ENCODE measurements at regions not wholly inside any gene's neighbourhood (a gene's known extent, or its start where the extent isn't known, plus 50 kb on each side); places are given as distances from the start of the nearest gene placed in this dataset.
A peak's percentile ranks its signal among the peaks of the same experiment; 100 is the strongest.

DNA sequence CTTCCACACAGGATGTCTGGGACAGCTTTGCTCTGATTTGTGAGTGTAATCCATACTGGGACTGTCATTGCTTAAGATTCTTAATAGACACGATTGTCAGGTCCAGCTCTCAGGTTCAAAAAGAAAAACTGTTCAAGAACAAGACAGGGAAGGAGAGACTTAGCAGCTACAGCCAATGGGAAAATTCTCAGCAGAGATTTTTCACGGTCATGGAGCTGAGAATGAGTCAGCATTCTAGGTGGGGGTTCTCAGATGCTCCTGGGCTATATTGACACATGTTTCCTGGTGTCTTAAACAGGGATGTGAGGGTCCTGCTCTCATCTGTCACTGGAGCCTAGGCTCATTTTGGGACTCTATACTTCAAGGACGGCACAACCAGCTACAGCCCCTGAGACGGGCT, 318.3 kb downstream of the RRAGC start:
- no peak for DNase-seq (ENCODE audit: low spot score)

DNA sequence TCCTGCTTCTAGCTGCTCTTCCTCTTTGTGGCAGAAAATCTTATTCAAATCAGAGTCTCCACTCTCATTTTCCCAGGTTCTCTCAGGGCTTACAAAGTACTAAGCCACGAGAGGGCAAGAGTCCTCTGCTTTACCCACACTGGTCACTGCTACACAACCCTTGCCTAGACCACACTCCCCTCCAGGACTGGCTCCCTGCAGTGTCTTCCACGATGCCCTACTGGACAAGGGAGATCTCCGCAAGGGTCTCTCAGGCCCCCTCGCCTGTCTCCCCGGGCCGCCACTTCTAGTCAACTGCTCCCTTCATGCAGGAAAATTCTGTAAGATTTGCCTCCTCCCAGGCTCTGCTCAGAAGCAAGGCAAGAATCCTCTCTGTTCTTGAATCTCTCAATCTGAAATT, 319.6 kb downstream of the RRAGC start:
- peak; percentile 6 for DNase-seq (ENCODE audit: low spot score)

DNA sequence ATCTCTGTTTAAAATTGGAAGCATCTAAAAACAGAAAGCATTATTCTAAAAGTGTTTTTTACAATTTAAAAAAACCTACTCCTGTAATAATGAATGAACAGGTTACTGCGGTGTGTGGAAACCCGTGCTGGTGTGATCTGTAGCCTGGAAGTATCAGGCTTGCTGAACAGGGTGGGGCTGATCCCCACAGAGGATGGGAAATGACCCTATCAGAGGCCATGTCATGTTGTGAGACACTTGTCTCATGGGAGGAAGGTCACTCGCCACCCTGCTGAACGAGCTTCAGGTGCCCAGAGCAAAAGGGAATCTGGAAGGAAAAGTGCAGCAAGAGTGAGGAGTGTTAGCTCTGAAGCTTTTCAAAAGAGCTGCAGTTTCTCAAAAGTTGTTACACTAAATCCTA, 320.7 kb downstream of the RRAGC start:
- DNase-seq (ENCODE audit: low spot score): no peak

DNA sequence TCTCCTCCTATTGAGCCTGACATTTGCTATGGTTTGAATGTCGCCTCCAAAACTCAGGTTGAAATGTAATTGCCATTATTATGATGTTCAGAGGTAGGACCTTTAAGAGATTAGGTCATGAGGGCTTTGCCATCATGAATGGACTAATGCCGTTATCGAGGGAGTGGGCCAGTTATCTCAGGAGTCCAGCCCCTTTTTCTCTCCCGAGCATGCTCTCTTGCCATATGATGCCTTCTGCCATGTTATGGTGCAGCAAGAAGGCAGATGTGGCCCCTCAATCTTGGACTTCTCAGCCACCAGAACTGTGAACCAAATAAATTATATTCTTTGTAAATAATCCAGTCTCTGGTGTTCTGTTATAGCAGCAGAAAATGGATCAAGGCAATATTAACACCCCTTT, 323.5 kb downstream of the RRAGC start:
- no peak for DNase-seq (ENCODE audit: low spot score)

DNA sequence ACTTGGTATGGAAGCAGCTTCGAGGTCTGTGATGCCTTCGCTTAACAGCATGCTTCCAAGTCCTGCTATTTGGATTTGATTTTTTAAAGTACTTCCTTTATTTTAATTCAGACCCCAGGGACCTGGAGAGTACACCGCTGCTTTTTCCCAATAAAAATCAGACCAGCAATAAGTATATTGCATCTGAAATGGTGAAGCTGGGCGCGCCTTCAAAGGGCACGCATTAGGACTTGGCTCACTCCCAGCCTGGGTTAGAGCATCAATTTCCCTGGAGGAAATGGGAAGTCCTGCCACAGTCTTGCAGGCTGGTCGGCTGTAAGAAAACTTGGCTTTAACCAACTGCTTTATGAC, 325.1 kb downstream of the RRAGC start:
- DNase-seq (ENCODE audit: low spot score): no peak

DNA sequence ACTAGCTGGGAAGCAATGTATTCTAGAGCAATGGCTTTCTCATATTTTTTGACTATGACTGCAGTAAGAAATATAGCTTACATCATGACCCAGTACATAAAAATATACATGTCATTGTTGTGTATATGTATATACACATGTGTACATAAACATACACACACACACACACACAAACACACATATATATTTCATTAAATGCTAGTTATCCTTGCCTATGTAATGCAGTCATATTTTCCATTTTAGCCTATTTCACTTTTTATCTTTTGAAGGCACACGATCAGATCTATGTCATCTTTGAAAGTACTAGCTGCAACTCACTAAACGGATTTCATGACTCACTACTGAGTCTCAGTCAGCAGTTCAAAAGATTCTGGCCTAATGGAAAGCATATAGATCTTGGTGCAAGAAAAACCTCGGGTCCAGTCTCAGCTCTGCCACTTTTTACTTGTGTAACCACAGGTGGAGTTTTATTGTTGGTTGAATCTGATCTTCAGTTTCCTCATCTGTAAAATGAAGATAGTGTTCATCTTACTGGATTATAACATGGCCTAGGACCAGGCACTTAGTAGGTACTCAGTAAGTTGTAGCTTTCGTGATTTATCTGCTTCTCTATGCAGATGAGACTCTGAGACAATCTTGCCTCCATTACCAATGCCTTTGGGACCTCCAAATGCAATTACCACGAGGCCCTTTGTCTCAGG, 325.6 kb downstream of the RRAGC start:
- DNase-seq (ENCODE audit: low spot score): no peak

DNA sequence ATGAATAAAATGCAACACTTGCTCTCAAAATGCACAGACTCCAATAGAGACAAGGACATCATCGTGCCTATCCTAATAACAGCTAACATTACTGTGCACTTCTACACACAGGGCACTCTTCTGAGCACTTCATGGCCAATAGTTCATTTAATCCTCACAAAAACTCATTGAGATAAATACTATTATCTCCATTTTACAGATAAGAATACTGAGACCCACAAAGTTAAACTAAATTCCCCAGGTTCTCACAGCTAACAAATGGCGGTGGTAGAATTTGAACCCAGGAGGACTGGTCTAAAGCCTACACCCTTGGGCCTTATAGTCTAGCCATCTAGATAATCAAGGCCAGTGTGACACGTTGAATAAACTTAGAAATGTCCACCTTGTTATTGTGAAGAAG, 328.6 kb downstream of the RRAGC start:
- no peak for DNase-seq (ENCODE audit: low spot score)

DNA sequence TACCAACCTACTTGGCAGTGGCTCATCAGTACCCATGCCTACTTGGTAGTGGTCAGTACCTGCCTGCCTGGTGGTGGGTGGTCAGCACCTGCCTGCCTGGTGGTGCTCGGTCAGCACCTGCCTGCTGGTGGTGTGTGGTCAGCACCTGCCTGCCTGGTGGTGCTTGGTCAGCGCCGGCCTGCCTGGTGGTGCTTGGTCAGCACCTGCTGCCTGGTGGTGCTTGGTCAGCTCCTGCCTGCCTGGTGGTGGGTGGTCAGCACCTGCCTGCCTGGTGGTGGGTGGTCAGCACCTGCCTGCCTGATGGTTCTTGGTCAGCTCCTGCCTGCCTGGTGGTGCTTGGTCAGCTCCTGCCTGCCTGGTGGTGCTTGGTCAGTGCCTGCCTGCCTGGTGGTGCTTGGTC, 329.6 kb downstream of the RRAGC start:
- DNase-seq (ENCODE audit: low spot score): no peak

DNA sequence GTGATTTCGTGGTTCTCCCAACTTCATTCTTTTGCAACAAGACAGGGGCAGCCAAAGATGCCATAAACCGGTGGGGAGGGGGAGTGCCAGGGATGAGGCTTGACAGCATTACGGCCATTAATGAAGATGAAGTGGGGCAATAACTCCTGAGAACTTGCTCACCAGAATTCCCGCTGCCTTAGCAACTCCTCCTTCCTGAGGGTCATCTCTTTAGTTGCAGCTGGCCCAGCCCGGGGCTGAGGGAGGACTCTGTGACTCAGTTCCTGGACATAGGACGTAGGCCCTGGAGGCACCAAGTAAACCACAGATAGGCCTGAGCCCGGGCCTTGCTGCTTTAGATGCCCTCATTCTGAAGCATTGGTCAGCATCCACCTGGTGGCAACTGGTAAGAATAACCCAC, 330.2 kb downstream of the RRAGC start:
- no peak for DNase-seq (ENCODE audit: low spot score)

DNA sequence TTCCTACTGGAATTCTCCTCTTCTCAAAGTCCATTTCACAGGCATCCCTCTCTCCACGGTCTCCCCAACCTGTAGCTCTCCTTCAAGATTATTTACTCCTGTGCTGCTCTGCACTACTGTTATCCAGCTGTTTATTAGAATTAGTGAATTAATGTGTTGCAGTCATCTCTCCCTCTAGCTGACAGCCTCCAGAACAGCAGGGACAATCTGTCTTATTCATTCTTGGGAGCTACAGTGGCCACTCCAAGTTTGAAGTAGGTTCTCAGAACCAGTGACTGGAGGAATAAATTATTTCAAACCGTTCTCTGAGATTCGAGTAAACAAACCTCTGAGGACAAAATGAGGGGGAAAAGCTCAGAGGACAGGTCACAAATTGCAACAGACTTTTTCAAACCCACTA, 330.9 kb downstream of the RRAGC start:
- no peak for DNase-seq (ENCODE audit: low spot score)

DNA sequence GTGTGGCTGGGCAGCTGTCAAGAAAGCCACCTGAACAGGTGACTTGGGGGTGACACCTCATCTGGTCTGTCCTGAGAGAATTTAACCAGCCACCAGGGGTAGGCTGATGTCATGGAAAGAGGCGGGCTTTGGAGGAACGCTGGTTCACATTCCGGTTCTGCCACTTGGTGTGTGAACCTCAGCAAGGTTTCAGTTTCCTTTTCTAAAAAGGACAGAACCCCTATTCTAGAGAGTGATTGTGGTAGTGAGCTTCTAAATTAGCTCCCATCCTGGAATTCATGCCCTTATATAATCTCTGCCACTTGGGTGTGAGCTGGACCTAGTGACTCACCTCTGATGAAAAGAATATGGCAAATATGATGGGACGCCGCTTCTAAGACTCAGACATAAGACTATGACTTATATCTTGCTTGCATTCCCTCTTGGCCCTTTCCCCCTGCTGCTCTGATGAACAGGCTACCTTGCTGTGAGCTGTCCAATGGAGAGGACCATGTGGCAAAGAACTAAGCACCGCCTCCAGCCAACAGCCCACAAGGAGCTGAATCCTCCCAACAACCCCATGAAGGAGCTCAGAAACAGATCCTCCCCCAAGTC, 332.1 kb downstream of the RRAGC start:
- DNase-seq (ENCODE audit: low spot score): peak; percentile 61

DNA sequence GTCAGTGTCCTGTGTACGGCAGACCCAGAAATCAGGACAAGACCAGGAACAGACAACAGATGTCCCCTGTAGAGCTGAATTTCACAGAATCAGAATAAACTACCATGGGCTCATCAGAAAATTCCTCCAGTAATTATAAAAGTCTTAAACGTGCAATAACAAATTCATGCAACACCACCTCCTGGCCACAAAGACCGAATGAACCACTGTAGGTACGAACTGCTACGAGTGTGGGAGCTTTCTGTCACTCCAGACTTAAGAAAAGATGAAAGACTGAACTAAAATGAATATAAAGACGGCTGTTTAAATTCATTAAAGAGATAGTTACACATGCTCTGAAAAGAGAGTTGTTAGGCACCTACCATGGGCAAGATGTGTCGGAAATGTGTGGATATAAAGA, 333.5 kb downstream of the RRAGC start:
- DNase-seq (ENCODE audit: low spot score): no peak

DNA sequence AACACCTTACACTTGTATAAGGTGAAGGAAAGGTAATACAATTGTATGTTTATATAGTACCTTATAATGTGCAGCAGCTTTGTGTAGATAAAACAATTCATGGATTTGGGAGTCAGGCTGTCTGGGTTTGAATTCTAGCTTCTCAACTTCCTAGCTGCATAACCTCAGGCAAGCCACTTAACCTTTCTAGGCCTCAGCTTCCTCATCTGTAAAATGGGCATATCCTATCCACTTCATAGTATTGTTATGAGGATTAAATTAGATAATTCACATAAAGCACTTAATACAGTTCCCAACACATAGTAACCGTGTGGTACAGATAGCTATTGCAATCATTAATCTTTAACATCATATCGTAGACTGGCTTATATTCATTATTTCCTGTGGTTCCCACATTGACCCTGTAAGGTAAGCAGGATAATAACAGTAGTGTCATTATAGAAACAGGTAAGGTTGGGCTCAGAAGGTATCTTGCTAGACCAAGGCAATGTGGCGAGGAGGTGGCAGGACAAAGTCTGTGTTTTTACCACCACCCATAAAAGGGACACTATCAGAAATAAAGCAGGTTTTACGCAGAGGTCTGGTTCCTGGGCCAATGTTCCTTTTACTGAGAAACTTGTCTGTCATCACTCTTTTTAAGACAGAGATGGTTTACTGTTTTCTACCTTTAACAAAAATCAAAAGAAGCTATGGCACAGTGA, 334.1 kb downstream of the RRAGC start:
- no peak for DNase-seq (ENCODE audit: low spot score)

DNA sequence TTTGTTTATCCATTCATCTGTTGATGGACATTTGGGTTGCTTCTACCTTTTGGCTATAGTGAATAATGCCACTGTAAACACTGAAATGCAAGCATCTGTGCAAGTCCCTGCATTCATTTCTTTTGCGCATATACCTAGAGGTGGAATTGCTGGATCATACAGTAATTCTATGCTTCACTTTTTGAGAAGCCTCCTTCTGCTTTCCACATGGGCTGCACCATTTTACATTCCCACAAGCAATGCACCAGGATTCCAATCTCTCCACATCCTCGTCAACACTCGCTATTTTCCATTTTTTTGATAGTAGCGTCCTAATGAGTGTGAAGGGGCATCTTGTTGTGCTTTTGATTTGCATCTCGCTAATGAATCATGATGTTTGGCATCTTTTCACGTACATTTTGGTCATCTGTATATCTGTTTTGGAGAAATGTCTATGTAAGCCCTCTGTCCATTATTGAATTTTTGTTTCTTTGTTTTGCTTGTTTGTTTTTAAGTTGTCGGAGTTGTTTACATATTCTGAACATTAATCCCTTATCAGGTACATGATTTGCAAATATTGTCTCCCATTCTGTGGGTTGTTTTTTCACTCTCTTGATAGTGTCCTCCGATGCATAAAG, 335.4 kb downstream of the RRAGC start:
- DNase-seq (ENCODE audit: low spot score): no peak

DNA sequence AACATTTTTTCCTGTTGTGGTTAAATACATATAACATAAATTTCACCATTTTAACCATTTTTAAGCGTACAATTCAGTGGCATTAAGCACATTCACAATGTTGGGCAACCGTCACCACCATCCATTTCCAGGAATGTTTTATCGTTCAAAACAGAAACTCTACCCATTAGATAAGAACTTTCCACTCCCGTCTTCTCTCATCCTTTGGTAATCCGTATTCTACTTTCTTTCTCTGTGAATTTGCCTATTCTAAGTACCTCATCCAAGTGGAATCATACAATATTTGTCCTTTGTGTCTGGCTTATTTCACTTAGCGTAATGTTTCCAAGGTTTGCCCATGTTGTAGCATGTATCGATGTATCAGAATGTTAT, 336.0 kb downstream of the RRAGC start:
- no peak for DNase-seq (ENCODE audit: low spot score)

DNA sequence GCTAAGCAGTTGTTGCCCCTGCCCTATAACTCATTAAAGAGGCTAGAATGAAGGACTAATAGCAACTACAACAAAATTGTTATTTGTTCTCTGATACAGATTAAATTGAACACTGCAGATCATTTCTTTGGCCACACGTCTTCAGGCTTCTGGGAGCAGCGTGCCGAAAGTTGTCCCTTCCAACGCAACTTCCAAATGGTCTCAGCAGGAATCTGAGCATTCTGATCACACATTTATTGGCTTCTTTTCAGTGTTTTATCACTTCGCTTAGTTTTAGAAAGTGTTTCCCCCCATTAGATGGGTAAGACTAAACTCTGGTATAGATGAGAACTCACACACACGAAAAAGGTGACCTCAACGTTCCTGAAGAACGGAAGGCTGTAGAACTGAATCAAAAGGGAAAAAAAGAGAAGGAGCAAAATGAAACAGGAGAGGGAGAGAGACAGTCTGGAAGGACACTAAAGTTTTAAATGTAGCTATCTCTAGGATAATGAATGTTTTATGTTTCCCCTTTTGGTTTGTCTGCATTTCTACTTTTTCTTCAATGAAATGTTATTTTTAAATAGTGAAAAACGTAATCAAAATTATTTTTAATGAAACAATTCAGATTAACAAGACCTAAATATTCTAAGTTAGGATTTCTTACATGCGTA, 336.5 kb downstream of the RRAGC start:
- DNase-seq (ENCODE audit: low spot score): no peak

DNA sequence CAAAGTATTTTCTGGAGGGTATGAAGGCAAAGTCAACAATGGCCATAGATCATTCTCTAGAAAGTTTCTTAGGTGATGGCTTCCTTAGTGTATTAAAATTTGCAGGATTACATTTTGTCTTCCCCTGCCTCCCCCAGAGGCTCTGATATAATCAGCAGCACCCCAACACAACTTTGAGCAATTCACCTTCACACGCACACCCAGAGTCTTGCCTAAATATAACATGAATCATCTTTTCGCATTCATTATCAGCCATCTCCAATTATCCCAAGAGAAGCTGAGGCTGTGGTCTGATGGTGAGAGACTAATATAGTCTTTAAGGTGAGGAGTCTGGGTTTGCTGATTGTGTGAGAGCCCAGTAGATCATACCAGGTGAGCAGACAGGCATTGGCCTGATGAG, 343.0 kb downstream of the RRAGC start:
- no peak for DNase-seq (ENCODE audit: low spot score)

DNA sequence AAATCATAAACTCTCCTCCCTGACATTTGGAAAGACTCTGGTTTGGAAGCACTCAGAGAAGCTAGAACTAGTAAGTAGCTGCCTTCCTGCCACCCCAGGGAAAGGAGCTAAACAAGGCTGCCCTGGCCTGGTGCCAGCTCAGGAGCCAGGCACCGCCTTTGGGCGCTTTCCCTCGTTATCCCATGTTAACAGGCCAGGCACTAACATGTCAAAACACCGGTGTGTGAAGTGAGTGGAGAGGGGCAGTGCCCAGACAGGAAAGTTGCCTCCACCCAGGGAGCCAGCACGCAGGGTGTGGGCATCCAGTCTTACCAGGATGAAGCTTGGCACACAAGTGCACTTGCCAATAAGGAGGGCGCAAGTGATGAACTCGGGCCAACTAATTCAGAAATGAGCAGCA, 346.8 kb downstream of the RRAGC start:
- DNase-seq (ENCODE audit: low spot score): no peak

DNA sequence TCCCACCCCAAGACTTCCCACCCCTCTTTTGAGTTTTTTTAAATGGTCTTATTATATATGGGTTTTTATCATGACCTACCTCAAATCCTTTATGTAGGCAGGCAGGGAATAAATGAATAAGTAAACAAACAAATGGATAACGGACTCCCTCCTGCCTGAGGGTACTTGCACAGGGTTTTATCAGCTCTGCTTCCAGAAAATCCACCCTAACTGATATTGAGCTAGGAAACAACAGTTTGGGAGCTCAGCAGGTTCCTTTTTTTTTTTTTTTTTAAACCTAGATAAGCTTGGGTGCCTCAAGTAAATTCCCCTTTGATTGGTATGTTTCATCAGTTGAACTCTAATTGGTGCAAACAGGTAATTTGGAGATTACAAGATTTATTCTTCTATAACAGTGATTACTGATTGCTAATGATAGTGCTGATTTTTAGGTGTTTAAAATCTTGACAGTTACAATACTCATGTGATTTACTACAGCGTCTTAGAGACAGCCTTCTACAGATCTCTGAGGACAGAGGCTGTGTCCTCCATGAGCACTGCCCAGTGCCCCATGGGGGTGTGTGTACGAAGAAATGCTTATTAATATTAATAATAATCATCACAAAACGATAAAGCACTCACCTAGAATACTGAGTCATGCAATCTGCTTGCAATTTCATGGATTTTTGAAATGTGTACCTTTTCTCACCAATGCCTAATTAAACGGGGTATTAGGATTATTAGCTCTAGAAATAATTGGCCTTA, 347.4 kb downstream of the RRAGC start:
- no peak for DNase-seq (ENCODE audit: low spot score)

DNA sequence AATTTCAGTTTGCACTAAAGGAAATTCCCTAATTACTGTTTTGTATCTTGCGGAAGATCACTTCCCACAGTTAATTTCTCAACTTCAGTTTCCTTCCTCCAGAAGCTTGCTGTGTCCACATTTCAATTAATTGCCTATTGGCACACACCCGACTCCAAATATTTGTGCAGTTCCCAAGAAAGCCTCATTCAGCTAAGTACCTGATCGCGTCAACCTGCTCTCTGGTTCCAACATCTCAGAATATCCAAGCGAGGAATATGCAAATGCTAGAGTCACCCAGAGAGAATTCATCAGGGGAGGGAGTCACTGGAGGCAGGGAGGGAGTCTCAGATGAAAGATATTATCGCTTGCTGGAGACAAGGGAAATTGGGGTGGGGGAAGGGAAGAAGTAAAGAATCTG, 351.3 kb downstream of the RRAGC start:
- no peak for DNase-seq (ENCODE audit: low spot score)

DNA sequence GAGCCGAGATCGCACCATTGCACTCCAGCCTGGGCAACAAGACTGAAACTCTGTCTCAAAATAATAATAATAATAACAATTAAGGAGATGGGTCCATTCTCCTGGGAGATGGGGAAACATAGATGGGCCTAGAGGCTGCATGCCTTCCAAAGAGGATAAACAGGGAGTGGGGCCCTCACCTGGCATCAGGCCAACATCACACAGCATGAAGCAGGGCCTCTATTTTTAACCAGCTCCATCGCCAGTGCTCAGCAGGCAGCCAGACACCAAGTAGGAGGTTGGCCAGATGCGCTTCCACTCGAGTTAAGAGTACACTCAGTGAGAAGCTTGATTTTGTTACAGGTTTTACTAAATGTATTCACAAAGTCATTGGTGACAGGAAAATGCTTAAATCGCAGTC, 352.0 kb downstream of the RRAGC start:
- no peak for DNase-seq (ENCODE audit: low spot score)

DNA sequence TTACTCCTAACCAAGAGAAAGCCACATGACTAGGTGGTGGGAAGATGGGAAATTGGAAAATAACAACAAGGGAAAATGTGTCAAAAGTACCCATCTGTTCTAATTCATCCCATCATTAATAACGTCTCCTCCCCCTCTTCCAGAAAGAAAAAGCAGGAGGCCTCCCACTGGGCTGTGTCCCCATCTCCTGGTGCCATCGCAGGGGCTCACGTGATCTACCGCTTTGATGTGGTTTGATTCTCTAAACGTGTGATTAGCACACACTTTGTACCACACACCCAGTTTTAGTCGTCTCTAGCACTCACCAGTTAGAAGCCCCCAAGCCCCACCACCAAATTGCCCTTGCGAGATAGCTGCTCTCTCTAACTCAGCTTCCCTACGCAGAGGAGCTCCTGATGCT, 353.6 kb downstream of the RRAGC start:
- no peak for DNase-seq (ENCODE audit: low spot score)
